Kidney capillary endothelial cell (primary cell): ENCODE measurements at regions not wholly inside any gene's neighbourhood (a gene's known extent, or its start where the extent isn't known, plus 50 kb on each side); places are given as distances from the start of the nearest gene placed in this dataset.

Source experiments
- DNase-seq: peaks from one replicate; pipeline ENCODE4 v3.0.0-alpha.2; 2018; ENCODE audit warnings: low spot score

- DNase-seq = no peak
These were observed 359.9 kb downstream of the TXNL1 start for GRCh38 chr18:56278421-56279003.

GRCh38 chr18:56276466-56276865 is 361.9 kb downstream of the TXNL1 start:
- DNase-seq = no peak

- no peak for DNase-seq
These were observed 364.7 kb downstream of the TXNL1 start for GRCh38 chr18:56273541-56274219.

- DNase-seq = no peak
These were observed 367.6 kb downstream of the TXNL1 start for GRCh38 chr18:56270671-56271250.

GRCh38 chr18:56269958-56270357 is 368.4 kb downstream of the TXNL1 start:
- DNase-seq = no peak

- no peak for DNase-seq
These were observed 369.4 kb downstream of the TXNL1 start for GRCh38 chr18:56268952-56269351.

- no peak for DNase-seq
These were observed 371.1 kb downstream of the TXNL1 start for GRCh38 chr18:56267334-56267733.

- DNase-seq = no peak
These were observed 380.2 kb downstream of the TXNL1 start for GRCh38 chr18:56258178-56258577.

GRCh38 chr18:56257205-56257604 is 381.2 kb downstream of the TXNL1 start:
- DNase-seq = peak; percentile 62

GRCh38 chr18:56256659-56257058 is 381.7 kb downstream of the TXNL1 start:
- no peak for DNase-seq

GRCh38 chr18:56255381-56255780 is 383.0 kb downstream of the TXNL1 start:
- DNase-seq = no peak

GRCh38 chr18:56252456-56252855 is 385.9 kb downstream of the TXNL1 start:
- DNase-seq = no peak

- DNase-seq = no peak
These were observed 389.7 kb downstream of the TXNL1 start for GRCh38 chr18:56248610-56249235.

GRCh38 chr18:56246916-56247315 is 391.5 kb downstream of the TXNL1 start:
- no peak for DNase-seq

- DNase-seq = no peak
These were observed 392.4 kb downstream of the TXNL1 start for GRCh38 chr18:56245866-56246580.

GRCh38 chr18:56240405-56240804 is 398.0 kb downstream of the TXNL1 start:
- DNase-seq = no peak

GRCh38 chr18:56238576-56238975 is 399.8 kb downstream of the TXNL1 start:
- no peak for DNase-seq

GRCh38 chr18:56235481-56236013 is 402.8 kb downstream of the TXNL1 start:
- no peak for DNase-seq

- DNase-seq = no peak
These were observed 403.3 kb downstream of the TXNL1 start for GRCh38 chr18:56235071-56235470.

- DNase-seq = no peak
These were observed 404.8 kb downstream of the TXNL1 start for GRCh38 chr18:56233595-56233994.

- no peak for DNase-seq
These were observed 412.4 kb downstream of the TXNL1 start for GRCh38 chr18:56226025-56226424.
